GM19438 (cell line): ENCODE measurements at regions not wholly inside any gene's neighbourhood (a gene's known extent, or its start where the extent isn't known, plus 50 kb on each side); places are given as distances from the start of the nearest gene placed in this dataset.
A peak's percentile ranks its signal among the peaks of the same experiment; 100 is the strongest.

ENCODE experiments used
- ATAC-seq: cut with Tn5 transposase; IDR thresholded peaks from one replicate; pipeline ENCODE4 v1.9.1; 2021; ENCODE audit warnings: low read depth; ENCODE audit not compliant: unreplicated experiment

GRCh38 chr16:17529982-17530760, 59.4 kb upstream of the XYLT1 start:
- ATAC-seq: peak; percentile 88

GRCh38 chr16:17526956-17527937, 56.5 kb upstream of the XYLT1 start:
- ATAC-seq: no peak

- no peak for ATAC-seq
Observed at GRCh38 chr16:17524656-17525055, 53.9 kb upstream of the XYLT1 start.

GRCh38 chr16:17520561-17520960, 49.8 kb upstream of the XYLT1 start:
- no peak for ATAC-seq
